GM03348 (cell line): ENCODE measurements at regions not wholly inside any gene's neighbourhood (a gene's known extent, or its start where the extent isn't known, plus 50 kb on each side); places are given as distances from the start of the nearest gene placed in this dataset.
A peak's percentile ranks its signal among the peaks of the same experiment; 100 is the strongest.

Experiments
- DNase-seq: peaks from one replicate; pipeline ENCODE4 v3.0.0; 2012; ENCODE audit warnings: low spot score

DNA sequence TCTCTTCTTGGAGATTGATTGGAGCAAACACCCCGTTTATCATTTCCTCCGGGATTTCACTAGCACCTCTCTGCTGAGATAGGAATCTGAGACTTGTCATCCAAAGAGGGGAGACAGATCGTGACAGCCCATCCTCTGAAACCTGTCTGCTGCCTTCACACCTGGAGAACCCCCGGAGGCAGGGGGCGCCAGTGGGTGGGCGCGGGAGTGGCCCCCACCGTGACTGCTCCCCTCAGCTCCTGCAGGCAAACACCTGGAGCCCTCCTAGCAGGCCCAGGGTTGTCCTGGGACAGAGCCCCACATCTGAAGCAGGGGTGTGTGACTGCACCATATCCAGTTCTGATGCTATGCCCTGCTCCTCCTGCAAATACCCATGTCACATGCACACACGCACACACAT, 209.5 kb upstream of the POU3F1 start:
- DNase-seq: no peak

DNA sequence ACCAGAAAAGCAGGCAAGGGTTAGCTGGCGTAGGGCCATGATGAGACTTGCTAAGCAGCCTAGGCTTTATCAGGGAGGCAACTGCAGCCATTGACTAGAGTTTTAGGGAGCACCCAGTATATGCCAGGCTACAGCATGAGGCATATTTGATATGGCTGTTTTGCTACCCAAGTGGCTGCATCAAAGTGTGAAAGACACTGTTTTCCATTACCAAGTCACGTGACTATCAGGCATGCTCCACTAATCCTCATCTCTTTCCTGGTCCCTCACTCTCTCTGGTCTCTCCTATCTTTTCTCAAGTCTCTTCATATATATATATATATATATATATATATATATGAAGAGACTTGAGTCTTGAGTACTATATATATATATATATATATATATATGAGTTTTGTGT, 206.7 kb upstream of the POU3F1 start:
- DNase-seq: no peak

DNA sequence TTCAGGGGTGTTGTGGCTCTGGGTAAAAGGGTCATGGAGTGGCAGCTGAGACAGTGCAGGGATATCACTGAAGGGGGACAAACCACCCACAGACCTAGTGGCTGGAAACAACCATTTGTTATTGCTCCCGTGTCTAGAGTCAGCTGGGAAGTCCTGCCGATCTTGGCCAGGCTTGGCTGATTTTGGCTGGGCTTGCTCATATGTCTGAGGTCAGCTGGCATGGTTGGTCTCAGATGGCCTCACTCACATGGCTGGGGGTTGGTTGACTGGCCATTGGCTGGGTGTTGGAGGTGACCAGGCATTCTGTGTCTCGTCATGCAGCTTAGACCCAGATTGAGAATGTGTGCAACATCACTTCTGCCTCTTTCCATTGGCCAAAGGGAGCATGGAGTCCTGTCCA, 203.8 kb upstream of the POU3F1 start:
- no peak for DNase-seq

DNA sequence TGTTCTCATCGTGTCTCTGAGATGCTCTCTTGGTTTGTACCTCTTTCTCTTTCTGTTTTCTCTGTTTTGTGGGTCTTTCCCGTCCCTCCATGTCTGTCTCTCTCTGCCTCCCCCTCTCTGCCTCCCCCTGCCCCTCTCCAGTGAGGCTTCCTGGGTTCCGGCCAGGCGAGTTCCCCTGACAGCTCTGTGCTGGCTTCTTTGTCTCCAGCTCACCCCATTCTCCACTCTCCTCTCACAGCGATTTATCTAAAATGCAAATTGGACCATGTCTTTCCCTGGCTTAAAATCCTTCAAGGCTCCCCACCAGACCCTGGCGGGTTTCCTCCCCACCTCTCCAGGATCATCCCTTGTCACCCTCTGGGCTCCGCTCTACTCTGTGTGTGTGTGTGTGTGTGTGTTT, 202.4 kb upstream of the POU3F1 start:
- no peak for DNase-seq

DNA sequence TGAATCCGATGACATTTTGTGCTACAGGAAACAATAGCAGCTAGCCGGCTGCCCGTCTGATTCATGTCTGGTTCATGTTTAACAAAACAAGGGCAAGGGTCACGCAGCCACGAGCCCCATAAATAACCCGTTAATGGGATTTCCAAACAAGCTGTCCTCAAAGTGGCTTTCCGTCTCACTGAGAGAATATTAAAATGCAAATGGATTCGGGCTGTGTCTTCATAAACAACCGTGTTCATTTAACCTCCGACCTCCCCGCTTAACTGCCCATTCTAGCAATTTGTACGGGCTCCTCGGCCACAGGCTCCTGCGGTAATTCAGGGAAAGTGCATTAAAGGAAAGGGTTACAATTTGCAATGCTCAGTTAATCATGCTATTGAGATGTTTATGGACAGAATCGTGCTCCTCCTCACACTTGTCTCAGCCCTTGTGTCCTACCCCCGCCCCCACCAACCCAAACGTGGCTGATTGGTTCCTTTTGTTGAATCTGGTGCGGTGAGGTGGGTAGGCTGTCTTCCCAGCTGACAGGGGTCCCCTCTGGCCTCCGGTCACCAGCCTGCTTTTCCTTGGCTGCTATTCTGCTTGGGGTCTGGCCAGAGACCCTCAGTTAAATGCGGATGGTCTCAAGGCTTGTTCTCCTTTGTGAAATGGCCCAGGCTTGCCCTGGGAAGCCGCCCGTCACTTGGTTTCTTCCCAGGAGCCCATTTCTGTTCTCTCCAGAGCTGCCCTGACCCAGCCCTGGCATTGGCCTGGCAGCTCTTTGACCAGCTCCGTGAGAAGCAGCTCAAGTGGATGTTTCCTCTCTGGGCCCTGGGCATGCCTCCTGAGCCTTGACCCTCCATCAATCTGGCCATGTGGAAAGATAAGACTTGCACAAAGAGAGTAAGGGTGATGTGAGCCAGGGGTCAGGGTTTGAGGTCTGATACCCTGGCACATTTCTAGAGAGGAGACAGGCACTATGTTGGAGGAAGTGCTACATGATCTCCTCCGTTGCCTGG, 200.7 kb upstream of the POU3F1 start:
- DNase-seq: peak; percentile 40

DNA sequence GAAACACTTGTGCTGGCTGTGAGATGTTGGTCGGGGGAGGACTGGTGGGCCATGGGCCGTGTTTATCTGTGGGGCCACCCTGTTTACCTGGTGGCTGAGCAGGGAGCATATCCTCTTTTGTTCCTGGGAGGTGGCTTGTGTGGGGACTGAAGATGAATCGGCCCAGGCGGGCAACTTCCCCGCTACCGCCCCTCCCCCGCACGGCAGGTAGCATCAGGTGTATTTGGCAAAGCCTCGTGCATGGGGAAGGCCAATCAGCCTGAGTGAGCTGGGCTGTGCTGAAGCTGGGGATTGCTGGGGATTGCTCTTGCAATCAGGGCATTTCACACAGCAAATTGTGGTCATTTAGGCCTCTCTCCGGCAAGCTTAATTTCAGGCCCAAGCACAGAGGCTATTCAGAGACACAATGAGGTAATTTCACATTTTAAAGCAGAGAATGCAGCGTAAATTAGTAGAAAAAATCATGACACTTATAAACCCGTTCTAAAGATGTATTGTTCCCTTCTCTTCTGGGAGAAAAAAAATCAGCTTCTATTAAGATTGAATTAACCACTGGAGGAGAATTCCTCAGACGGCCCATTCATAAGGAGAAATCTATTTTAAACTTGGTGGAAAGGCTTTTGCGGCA, 197.7 kb upstream of the POU3F1 start:
- DNase-seq: no peak

DNA sequence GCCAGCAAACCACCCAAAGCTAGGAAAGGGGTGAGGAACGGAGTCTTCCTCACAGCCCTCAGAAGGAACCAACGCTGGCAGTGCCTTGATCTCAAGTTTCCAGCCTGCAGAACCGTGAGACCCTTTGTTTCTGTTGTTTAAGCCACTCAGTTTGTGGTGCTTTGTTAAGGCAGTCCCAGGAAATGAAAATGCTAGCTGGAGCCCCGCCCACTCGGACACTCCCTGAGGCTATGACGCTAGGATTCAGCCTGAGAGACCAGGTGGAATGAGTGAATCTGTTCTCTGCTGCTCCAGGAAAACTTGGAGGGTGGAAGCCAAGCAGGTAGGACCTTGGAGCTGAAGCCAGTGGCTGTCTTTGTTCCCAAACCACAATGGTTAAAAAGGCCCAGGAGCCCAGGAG, 196.5 kb upstream of the POU3F1 start:
- DNase-seq: no peak

DNA sequence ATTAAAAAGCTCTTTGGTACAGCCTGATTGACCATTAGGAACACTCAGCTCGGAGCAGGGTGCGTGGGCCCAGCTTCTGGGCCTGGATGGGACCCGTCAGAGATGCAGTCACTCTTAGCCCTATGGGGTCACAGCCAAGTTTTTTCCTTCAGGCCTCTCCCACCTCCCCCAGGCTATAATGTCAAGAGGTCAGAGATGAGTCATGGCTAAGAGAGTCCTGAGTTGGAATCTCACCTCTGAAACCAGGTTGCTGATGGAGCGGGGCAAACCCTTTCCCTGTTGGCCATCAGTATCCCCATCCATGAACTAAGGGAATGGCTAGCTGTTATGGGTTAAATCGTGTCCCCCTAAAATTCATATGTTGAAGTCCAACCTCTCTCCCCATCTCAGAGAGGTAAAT, 195.9 kb upstream of the POU3F1 start:
- no peak for DNase-seq

DNA sequence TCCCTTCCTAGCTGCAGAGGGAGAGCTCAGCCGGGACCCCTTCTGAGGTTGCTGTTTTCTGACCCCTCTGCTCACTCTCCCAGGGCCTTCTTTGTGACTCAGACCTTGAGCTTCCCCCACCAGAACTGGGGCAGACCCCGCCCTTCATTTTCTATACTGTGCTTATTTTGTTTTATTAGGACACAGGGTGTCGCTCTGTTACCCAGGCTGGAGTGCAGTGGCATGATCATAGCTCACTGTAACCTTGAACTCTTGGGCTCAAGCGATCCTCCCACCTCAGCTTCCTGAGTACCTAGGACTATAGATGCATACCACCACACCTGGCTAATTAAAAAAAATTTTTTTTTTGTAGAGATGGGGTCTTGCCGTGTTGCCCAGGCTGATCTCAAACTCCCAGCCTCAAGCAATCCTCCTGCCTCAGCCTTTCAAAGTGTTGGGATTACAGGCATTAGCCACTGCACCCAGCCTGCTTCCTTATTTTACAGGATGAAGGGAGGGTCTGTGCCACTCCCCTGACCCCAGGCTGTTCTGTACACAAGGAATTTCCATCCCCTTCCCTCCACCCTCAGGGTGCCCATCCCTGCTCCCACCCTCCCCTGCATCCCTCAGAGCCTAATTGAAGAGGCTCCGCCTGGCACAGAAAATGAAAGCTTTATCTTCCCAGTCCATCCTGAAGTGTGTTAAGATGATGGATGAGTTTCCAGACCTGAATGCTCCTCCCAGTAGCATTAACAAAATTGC, 195.2 kb upstream of the POU3F1 start:
- no peak for DNase-seq

DNA sequence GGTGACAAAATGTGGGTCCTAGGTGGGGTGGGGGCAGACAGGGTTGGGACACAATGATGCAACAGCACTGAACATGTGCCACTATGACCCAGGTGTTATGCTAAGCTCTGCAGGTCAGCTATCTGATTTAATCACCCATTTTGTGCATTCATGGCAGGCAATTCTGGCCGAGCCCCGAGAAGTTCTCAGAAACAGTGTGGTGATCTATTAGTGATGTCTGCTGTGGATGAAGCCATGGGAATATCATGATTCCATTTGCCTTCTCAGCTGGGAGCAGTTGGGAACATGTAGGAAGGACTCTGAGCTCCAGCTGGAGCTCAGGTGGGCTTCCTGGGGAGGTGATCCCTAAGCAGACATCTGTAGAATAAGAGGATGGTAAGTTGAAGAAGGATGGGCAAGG, 194.0 kb upstream of the POU3F1 start:
- DNase-seq: no peak

DNA sequence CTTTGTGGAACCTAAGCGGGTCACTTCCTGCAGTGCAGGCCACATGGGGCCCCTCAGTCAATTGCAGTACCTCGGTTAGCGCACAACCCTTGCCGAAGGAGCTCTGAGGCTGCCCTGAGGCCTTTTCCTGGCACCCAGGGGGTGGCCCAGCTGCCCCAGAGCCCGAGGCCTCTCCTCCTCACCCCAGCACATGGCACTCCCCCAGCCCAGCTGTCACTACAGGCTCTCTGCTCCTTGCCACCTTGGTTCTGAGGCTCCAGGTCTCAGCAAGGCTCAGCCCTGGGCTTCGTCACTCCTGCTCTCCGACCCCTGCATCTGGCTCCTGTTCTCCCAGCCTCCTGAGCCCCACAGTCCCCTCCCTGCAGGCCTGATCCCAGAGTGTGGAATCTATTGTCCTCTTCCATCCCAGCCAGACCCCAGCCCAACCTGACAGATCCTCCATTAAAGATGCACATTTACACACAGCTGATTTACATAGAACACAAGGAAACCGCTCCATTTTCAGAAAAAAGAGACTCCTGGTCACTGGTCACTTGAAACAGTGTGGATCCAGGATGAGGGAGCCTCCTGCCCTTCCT, 192.8 kb upstream of the POU3F1 start:
- no peak for DNase-seq

DNA sequence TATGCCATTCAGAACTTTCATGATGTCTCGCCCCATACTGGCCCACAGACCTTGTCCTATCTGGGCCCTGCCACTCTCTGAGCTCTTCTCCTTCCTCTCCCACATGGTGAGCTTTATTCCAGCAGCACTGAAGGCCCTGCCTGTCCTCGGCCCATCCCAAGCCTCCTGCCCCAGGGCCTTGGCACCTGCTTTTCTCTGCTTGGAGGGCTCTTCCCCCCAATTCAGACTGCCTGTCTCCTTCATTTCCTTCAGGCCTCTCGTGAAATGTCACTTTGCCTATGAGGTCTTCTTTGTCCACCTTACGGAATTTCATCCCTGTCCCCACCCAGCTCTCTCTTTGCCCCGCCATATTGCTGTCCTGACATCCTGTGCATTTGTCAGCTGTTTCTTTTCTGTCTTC, 191.7 kb upstream of the POU3F1 start:
- DNase-seq: no peak

DNA sequence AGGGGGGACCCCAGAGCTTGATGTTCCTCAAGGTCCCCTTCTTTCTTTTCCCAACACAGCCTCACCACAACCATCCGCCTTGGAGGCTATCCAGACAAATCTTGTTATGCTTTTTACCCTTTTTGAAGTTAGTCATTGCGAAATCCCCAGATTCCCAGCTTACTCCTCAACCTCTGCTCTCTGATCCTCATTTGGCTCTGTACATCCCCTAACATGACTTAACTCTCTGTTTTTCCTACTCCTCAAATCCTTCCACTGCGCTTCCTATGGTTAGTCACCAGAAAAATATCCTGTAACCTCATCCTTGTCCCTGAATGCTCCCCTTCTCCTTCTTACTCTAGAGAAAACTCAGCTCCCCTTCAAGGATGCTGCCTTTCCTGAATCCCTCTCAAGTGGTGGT, 189.1 kb upstream of the POU3F1 start:
- DNase-seq: peak; percentile 48

DNA sequence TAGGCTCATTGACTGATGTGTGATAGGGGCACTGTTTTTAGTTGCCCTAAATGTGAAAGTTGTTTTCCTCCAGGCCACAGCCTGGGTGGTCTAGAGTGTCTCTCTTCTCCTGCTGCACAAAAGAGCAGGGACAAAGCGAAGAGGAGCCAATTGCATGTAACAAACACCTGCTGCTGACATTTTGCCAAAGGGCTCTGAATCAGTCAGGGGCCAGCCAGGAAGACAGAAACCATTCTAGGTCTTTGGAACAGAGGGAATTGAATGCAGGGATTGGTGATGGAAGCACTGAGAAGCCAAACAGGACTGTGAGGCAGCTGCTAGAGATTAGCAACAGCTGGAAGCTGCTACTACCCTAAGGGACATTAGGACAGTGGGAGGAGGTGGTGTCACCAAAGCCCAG, 185.3 kb upstream of the POU3F1 start:
- no peak for DNase-seq

DNA sequence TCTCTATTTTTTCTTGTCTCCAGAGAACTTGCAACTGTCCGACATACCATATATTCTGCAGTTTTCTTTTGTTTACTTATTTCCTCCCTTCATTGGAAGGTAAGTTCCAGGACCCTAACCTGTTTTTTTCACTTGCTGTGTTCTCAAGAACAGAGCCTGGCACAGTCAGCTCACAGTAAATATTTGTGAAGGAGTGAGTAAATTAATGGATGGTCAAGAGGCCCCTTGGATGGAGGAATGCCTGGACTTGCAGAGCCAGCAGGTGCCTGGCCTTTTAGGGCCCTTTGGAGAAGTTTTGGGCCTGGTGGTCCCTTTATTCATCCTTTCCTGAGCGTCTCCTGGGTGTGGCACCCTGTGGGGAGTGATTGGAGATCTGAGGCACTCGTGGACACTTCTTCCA, 182.1 kb upstream of the POU3F1 start:
- no peak for DNase-seq

DNA sequence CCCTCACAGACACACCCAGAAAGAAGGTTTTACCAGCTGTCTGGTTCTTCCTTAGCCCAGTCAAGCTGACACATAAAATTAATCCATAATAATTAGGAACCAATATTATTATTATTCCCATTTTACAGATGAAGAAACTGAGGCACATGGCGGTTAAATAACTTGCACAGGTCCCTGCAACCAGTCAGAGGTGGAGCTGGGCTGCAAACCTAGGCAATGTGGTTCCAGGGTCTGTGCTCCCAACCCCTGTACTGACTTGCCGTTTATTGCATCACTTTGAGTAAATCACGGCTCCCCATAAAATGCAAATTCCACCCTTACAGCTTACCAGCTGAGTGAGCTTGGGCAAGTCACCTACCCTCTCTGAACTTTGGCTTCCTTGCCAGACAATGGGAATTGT, 179.2 kb upstream of the POU3F1 start:
- no peak for DNase-seq

DNA sequence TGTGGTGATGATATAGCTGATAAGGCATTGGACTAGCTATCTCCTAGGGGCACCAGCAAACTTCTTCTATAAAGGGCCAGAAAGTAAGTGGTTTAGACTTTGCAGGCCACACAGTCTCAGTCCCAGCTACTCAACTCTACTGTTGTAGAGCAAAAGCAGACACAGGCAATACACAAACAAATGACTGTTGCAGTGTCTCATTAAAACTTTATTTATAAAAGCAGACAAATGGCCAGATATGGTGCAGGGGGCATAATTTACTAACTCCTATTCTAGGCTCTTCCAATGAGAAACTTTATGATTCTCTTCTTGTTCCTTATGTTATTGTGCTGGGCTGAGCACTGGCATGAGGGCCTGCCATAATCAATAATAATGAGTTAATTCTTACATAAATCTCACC, 176.8 kb upstream of the POU3F1 start:
- DNase-seq: no peak

DNA sequence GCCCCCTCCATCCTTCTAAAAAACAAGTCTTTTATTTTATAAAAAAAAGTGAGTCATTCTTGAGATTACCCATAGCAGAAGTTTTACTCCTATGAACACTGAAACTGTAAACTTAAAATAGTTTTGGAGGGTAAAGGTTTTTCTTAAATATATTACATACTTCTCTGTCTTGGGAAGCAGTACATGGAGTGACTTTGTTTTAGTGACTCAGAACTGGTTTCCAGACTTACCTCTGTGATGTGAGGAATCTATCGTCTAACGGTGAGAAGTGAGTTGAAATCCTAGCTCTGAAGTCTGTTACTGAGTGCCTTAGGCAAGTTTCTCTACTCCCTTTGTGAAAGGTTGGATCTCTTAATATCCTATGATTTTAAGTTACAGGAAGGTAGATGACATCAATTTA, 176.3 kb upstream of the POU3F1 start:
- no peak for DNase-seq

DNA sequence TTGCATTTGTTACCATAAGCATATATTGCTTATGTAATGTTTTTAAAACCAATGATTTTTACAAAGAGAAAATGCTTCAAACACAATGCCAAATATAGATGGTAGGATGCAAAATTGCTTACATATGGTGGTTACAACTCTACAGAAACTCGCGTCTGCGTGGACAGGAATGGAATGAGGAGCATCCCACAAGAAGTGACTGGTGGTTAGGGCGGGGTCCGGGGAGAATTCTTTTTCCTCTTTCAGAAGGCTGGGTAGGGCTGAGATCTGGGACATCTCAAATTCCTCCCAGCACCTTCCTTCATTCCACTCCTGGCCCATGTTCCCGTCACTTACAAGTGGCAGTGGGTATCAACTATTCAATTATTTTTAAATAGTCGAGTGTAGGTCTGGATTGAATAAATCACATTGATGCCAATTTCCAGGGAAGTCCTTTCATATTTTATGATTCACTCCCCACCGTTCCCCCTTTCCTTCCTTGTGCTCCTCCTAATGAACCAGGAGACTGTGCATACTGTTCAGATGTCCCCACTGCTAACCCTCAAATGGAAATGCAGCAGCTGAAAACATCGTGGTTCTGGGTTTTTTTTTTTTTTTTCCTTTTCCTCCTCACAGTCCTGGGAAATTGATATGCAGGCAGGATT, 174.5 kb upstream of the POU3F1 start:
- DNase-seq: peak; percentile 91

DNA sequence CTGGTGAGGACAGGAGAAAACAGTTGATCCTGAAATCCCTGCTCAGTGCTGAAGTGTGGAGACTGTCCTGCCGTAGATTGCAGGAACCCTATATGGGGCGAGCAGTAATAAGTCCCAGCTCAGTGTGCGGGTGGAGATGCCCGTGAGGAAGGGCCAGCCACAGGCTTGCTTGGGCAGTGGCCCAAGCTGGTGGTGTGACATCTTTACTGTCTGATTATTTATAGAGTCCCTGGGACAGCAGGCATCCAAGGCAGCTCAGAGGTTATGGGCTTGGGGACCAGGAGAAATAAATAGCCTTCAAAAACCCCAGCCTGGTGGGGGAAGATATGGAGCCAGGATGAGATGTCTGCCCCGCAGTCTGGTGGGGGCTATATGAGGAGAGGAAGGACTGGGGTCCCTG, 170.7 kb upstream of the POU3F1 start:
- DNase-seq: no peak

DNA sequence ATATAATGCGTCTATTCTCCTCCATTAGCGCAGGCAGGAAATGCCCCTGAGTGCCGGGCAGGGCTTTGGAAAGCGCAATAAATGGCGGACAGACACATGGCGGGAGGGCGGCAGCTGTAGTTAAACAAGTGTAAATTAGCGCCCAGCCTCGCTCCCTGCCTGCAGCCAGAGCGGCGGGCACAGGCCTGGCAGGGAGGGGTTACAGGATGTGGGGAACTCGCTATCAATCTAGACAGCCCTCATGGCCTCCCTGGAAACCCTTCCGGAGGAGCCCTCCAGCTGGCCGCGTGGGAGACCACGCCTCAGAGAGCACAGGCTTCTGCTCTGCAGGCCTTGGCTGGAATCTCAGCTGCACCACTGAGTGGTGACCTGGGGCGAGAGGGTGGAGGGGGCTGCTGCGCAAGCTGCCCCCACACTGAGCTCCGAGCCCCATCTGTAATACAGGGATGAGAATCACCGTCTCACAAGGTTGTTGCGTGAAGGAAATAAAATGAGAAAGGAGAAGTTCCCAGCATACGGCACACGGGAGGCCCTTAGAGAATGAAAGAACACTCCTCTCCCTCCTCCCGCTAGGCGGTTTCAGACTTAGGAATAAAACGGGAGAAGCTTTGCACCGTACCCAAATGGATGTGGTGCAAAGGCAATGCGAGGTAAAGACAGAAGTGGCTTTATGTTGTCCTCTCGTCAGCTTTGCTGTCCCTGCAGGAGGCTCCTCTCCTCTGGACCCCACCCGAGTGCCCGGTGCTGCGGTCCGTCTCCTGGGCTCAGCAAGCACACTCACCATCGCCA, 167.2 kb upstream of the POU3F1 start:
- DNase-seq: no peak

DNA sequence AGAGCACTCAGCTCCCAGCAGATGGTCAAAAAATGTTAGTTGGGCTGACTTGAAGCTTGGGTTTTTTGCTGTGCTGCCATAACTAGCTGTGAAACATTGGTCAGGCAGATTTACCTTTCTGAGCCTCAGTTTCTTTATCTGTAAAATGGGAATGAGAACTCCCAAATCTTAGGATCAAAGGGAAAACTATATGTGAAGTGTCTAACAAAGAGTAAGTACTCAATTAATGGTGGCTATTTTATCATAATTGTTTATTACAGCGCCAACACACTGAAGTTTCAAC, 164.2 kb upstream of the POU3F1 start:
- no peak for DNase-seq
